Activated naive CD8-positive, alpha-beta T cell treated with anti-CD3 and anti-CD28 coated beads, Interleukin-2, amount 10 ng/mL, durations not matched to agents 7 days and 5 days (primary cell): ENCODE measurements at regions not wholly inside any gene's neighbourhood (a gene's known extent, or its start where the extent isn't known, plus 50 kb on each side); places are given as distances from the start of the nearest gene placed in this dataset.
A peak's percentile ranks its signal among the peaks of the same experiment; 100 is the strongest.

ENCODE experiments used
- ATAC-seq: fragments of 150-1000 bp; cut with Tn5 transposase; one replicate; pipeline ENCODE4 v1.10.0; 2021; ENCODE audit warnings: low read depth, moderate library complexity
- POLR2A ChIA-PET: fragments of 350-600 bp; sonication (Branson Sonifier 250); formaldehyde crosslinking; loops from one replicate; lab custom pipeline; 2021; ENCODE audit warnings: antibody characterized with exemption; lab: Charles Lee
- DNase-seq: peaks from one replicate; pipeline ENCODE4 v3.0.0; 2021
- H3K27ac Mint-ChIP-seq: one replicate; pipeline ENCODE4 v1.8.0; 2022; ENCODE audit warnings: mild to moderate bottlenecking, mixed read lengths
- H3K27me3 Mint-ChIP-seq: one replicate; pipeline ENCODE4 v1.8.0; 2022; ENCODE audit warnings: mild to moderate bottlenecking, moderate library complexity, mixed read lengths
- H3K36me3 Mint-ChIP-seq: one replicate; pipeline ENCODE4 v1.8.0; 2021; ENCODE audit warnings: mild to moderate bottlenecking, mixed read lengths
- H3K4me1 Mint-ChIP-seq: one replicate; pipeline ENCODE4 v1.8.0; 2021; ENCODE audit warnings: mixed read lengths
- H3K4me3 Mint-ChIP-seq: one replicate; pipeline ENCODE4 v1.8.0; 2022; ENCODE audit warnings: mild to moderate bottlenecking, moderate library complexity, mixed read lengths
- H3K9me3 Mint-ChIP-seq: one replicate; pipeline ENCODE4 v1.8.0; 2021; ENCODE audit warnings: mixed read lengths

GRCh38 chr11:19661827-19662226 is 50.8 kb upstream of the NAV2 start:
- ATAC-seq (no peak), DNase-seq (no peak)
- POLR2A ChIA-PET: no interaction called here
- no peaks in the 10 kb centered on the region for H3K36me3 Mint-ChIP-seq
- H3K4me3 Mint-ChIP-seq: no peak overlapping the region
- H3K27me3 Mint-ChIP-seq: peaks cover 8% of the 10 kb centered on the region
- no peak overlapping the region for H3K27ac Mint-ChIP-seq
- peaks cover 8% of the 10 kb centered on the region for H3K4me1 Mint-ChIP-seq
- no peaks in the 10 kb centered on the region for H3K9me3 Mint-ChIP-seq

DNA sequence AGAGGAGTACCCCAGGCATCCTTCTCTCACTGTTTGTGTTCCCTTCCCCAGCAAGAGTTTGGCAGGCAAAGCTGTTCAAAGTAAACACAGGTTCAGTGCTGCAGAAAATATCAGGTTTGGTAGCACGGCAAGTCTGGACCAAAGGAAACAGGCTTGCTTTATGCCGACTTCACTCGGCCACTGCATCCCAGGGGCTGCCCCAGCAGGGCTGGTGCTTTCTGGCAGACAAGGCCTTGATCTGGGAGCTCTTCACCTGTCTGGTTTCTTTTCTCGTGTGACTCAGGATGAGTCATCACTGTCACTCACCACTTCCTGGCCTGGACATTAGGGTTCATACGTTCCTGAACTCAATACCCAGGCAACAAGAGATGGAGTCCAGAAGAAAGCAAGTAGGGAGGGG is 52.6 kb upstream of the NAV2 start:
- H3K4me3 Mint-ChIP-seq: no peak overlapping the region
- H3K36me3 Mint-ChIP-seq: no peaks in the 10 kb centered on the region
- H3K4me1 Mint-ChIP-seq: peaks cover 8% of the 10 kb centered on the region
- H3K27ac Mint-ChIP-seq: no peak overlapping the region
- peak; percentile 47 for ATAC-seq
- H3K9me3 Mint-ChIP-seq: no peaks in the 10 kb centered on the region
- DNase-seq: no peak
- H3K27me3 Mint-ChIP-seq: peaks cover 5% of the 10 kb centered on the region
- POLR2A ChIA-PET: no interaction called here

DNA sequence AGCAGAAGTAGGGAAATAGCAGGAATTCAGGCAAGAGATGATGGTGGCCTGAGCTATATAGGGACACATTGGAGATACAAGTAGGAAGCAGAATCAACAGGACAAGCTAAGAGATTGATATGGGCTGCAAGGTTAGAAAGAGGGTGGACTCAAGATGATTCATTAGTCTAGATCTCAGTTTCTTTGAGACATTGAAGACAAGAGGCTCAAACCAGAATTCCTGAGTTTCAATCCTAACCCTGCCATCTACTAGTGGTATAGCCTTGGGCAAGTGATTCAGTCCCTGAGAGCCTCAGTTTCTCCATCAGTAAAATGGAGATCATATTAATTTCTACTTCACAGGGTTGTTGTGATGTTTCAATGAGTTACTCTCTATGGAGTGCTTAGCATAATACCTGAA is 53.1 kb upstream of the NAV2 start:
- H3K27me3 Mint-ChIP-seq: peaks cover 5% of the 10 kb centered on the region
- no peaks in the 10 kb centered on the region for H3K36me3 Mint-ChIP-seq
- no peaks in the 10 kb centered on the region for H3K9me3 Mint-ChIP-seq
- POLR2A ChIA-PET: no interaction called here
- peaks cover 5% of the 10 kb centered on the region for H3K4me1 Mint-ChIP-seq
- DNase-seq: no peak
- H3K27ac Mint-ChIP-seq: peak overlapping the region; percentile 27
- no peak for ATAC-seq
- H3K4me3 Mint-ChIP-seq: no peak overlapping the region

GRCh38 chr11:19658344-19658743 is 54.3 kb upstream of the NAV2 start:
- DNase-seq (no peak), ATAC-seq (no peak)
- Mint-ChIP-seq H3K36me3 (no peaks in the 10 kb centered on the region), H3K4me3 (no peak overlapping the region), H3K4me1 (peaks cover 5% of the 10 kb centered on the region), H3K9me3 (no peaks in the 10 kb centered on the region), H3K27me3 (peaks cover 5% of the 10 kb centered on the region), H3K27ac (no peak overlapping the region)
- POLR2A ChIA-PET: no interaction called here

DNA sequence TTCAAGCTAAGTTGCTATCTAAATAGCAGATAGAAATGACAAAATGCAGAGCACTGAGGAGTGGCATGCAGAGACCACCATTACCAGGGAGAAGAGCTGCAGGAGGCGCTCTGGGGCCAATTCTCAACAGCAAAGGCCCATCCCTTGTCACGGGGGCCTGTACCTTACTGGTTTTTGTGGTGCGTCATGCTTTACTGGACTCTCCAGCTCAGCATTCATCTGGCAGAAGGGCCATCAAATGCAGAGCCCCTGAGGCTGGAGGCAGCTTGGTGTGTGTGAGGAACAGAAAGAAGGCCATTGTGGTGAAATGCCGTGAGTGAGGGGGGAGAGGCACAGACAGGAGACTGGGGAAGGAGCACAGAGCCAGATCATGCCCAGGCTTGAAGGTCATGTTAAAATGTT is 56.5 kb upstream of the NAV2 start:
- Mint-ChIP-seq H3K9me3 (no peaks in the 10 kb centered on the region), H3K27me3 (peaks cover 5% of the 10 kb centered on the region), H3K36me3 (no peaks in the 10 kb centered on the region), H3K4me1 (peaks cover 5% of the 10 kb centered on the region), H3K27ac (no peak overlapping the region), H3K4me3 (no peak overlapping the region)
- no peak for ATAC-seq
- POLR2A ChIA-PET: no interaction called here
- no peak for DNase-seq

DNA sequence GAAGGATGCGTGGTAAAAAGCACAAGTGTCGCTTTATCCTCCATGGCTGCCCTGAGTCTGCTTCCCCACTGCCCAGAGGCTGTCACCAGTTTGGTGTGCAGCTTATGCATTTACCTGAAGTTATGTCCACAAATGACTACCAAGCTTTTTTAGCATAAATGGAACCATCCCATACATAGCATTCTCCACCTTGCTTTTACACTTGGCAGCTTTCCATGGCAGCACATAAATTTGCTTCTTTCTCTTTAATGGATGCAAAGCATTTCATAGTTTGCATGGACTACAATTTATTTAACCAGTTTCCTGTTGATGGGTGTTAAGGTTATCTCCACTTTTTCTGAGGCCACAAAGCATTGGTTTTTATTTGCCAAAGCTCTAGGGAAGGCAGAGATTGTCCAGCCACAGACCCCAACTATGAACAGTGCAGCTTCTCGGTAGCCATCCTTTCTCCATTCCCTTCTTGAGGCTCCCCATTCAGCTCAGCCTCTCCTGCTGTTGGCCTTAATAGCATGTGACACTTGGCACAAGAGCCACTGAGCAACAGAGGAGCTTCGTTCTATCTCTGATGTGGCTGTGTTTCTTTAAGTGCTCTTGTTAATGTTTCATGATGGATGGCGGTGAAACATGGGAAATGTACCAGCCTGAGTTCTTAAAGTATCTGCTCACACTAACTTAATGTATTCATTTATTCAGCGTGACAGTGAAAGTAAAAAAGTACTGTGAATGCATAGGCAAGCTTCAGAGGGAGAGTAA is 59.8 kb upstream of the NAV2 start:
- POLR2A ChIA-PET: no interaction called here
- no peak for DNase-seq
- Mint-ChIP-seq H3K4me3 (no peak overlapping the region), H3K36me3 (no peaks in the 10 kb centered on the region), H3K9me3 (no peaks in the 10 kb centered on the region), H3K27ac (no peak overlapping the region), H3K27me3 (peaks cover 3% of the 10 kb centered on the region), H3K4me1 (no peaks in the 10 kb centered on the region)
- no peak for ATAC-seq

DNA sequence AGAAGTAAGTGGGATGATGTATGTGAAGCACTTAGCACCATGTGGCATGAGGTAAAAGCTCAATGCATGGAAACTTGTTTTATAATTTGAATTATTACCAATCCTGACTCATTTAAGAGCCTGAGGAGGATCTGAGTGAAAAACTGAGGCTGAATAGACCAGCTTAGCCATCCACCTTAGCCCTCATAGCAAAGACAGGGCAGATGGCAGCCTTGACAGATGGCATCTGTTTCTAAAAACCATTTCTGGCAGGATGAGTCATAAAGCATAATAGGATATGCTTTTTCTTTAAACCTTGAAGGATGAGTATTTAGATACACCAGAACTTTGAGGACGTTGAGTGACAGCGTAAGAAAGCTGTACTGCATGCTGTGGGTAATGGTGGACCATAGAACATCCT is 61.0 kb upstream of the NAV2 start:
- ATAC-seq (no peak), DNase-seq (no peak)
- no peak overlapping the region for H3K27ac Mint-ChIP-seq
- H3K36me3 Mint-ChIP-seq: no peaks in the 10 kb centered on the region
- no peaks in the 10 kb centered on the region for H3K27me3 Mint-ChIP-seq
- no peak overlapping the region for H3K4me3 Mint-ChIP-seq
- POLR2A ChIA-PET: no interaction called here
- H3K9me3 Mint-ChIP-seq: no peaks in the 10 kb centered on the region
- no peaks in the 10 kb centered on the region for H3K4me1 Mint-ChIP-seq

DNA sequence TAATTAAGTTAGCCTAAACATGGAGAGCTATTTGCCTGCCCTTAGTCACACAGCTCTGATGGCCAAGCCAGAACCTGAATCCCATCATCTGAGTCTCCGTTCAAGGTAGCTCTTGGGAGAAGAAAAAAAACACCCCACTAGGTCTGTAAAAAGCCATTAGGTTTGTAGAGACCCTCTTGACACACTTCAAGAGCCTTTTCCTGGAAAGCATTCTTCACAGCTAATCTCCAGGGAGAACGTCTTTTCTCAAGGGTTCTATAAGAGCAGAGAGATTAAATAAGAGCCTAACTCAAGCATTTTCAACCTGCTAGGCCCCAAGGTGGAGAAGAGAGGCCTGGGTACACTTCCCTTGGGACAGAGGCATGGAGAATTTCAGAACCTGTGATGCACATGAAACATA is 61.6 kb upstream of the NAV2 start:
- no peak overlapping the region for H3K4me3 Mint-ChIP-seq
- H3K27ac Mint-ChIP-seq: no peak overlapping the region
- POLR2A ChIA-PET: no interaction called here
- H3K9me3 Mint-ChIP-seq: no peaks in the 10 kb centered on the region
- H3K4me1 Mint-ChIP-seq: no peaks in the 10 kb centered on the region
- H3K36me3 Mint-ChIP-seq: no peaks in the 10 kb centered on the region
- no peaks in the 10 kb centered on the region for H3K27me3 Mint-ChIP-seq
- no peak for ATAC-seq
- no peak for DNase-seq

DNA sequence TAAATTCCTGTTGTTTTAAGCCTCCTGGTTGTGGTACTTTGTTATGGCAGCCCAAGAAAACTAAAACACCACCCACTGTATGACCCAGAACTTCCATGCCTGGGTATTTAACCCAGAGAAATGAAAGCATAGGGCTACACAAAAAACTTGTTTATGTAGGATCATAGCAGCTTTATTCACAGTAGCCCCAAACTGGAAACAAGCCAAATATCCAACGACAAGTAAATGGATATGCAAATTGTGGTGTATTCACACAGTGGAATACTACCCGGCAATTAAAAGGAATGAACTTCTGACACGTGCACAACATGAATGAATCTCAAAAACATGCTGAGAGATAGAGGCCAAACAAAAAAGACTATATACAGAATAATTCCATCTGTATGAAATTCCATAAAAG is 62.2 kb upstream of the NAV2 start:
- DNase-seq (no peak), ATAC-seq (no peak)
- no peaks in the 10 kb centered on the region for H3K9me3 Mint-ChIP-seq
- H3K4me3 Mint-ChIP-seq: no peak overlapping the region
- no peak overlapping the region for H3K27ac Mint-ChIP-seq
- POLR2A ChIA-PET: no interaction called here
- H3K27me3 Mint-ChIP-seq: no peaks in the 10 kb centered on the region
- no peaks in the 10 kb centered on the region for H3K36me3 Mint-ChIP-seq
- no peaks in the 10 kb centered on the region for H3K4me1 Mint-ChIP-seq

DNA sequence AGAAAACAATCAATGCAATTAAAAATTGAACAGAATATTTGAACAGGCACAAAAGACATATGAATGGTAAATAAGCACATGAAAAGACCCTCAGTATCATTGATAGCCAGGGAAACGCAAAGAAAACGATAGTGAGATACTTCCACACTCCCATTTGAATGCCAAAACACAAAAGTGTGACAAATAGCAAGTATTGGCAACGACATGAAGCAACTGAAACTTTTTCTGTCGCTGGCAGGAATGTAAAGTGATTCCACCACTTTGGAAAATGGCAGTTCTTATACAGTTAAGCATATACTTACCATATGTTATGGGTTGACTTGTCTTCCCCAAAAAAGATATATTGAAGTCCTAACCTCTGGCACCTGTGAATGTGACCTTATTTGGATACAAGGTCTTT is 62.9 kb upstream of the NAV2 start:
- ATAC-seq: no peak
- no peaks in the 10 kb centered on the region for H3K4me1 Mint-ChIP-seq
- H3K27me3 Mint-ChIP-seq: no peaks in the 10 kb centered on the region
- no peak for DNase-seq
- POLR2A ChIA-PET: no interaction called here
- no peak overlapping the region for H3K4me3 Mint-ChIP-seq
- H3K9me3 Mint-ChIP-seq: no peaks in the 10 kb centered on the region
- H3K27ac Mint-ChIP-seq: no peak overlapping the region
- H3K36me3 Mint-ChIP-seq: no peaks in the 10 kb centered on the region

DNA sequence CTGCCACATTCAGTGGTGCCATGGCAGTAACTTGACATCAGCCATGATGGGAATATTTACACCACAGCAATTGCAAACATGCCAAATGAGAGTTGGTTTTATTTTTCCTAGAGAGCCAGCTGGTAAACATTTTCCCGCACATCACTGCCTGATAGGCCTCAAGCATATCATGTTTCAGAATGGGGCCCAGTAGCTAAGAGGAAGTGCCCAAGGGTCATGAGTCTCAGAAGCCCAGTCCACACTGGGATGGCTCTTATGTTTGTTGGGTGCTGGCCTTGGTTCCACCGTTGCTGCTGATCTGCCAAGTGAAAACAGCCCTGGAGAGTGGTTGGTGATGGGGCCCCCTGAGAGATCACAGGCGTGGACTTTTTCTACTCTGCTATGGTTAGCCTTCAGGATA is 64.3 kb upstream of the NAV2 start:
- H3K27me3 Mint-ChIP-seq: no peaks in the 10 kb centered on the region
- no peak overlapping the region for H3K4me3 Mint-ChIP-seq
- no peaks in the 10 kb centered on the region for H3K9me3 Mint-ChIP-seq
- POLR2A ChIA-PET: no interaction called here
- H3K4me1 Mint-ChIP-seq: no peaks in the 10 kb centered on the region
- DNase-seq: no peak
- no peak for ATAC-seq
- H3K27ac Mint-ChIP-seq: no peak overlapping the region
- H3K36me3 Mint-ChIP-seq: no peaks in the 10 kb centered on the region

GRCh38 chr11:19647816-19648215 is 64.8 kb upstream of the NAV2 start:
- no peaks in the 10 kb centered on the region for H3K36me3 Mint-ChIP-seq
- no peaks in the 10 kb centered on the region for H3K4me1 Mint-ChIP-seq
- no peak for DNase-seq
- no peaks in the 10 kb centered on the region for H3K9me3 Mint-ChIP-seq
- POLR2A ChIA-PET: no interaction called here
- H3K27me3 Mint-ChIP-seq: no peaks in the 10 kb centered on the region
- no peak overlapping the region for H3K4me3 Mint-ChIP-seq
- no peak overlapping the region for H3K27ac Mint-ChIP-seq
- no peak for ATAC-seq

DNA sequence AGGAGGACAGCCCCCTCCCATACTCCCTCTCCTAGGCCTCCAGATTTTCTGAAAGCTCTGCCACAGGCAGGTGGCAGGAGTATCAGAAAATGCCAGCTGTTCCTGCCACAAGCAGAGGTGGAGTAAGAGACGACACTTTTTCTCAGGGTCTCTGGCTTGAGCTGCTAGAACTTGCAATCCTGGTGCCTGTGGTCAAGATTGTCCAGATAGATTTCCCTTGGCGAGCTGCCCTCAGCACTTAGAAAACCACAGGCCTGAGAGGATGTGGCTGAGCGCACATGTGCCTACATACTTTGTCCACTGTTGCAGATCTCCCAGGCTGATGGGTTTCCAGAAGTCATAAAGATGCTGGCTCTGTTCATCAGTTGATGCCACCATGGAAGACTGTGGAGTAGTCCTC is 65.7 kb upstream of the NAV2 start:
- no peak for DNase-seq
- POLR2A ChIA-PET: no interaction called here
- Mint-ChIP-seq H3K4me1 (no peaks in the 10 kb centered on the region), H3K36me3 (no peaks in the 10 kb centered on the region), H3K27ac (no peak overlapping the region), H3K9me3 (no peaks in the 10 kb centered on the region), H3K4me3 (no peak overlapping the region), H3K27me3 (no peaks in the 10 kb centered on the region)
- no peak for ATAC-seq

- POLR2A ChIA-PET: no interaction called here
Measured at GRCh38 chr11:19646308-19646707, 66.3 kb upstream of the NAV2 start.

GRCh38 chr11:19644316-19644715 is 68.3 kb upstream of the NAV2 start:
- H3K4me3 Mint-ChIP-seq: no peak overlapping the region

More at GRCh38 chr11:19646308-19646707, 66.3 kb upstream of the NAV2 start:
- Mint-ChIP-seq H3K27me3 (peaks cover 2% of the 10 kb centered on the region), H3K9me3 (no peaks in the 10 kb centered on the region), H3K4me1 (no peaks in the 10 kb centered on the region), H3K36me3 (no peaks in the 10 kb centered on the region), H3K4me3 (no peak overlapping the region), H3K27ac (no peak overlapping the region)
- no peak for ATAC-seq
- no peak for DNase-seq

More at GRCh38 chr11:19644316-19644715, 68.3 kb upstream of the NAV2 start:
- Mint-ChIP-seq H3K9me3 (no peaks in the 10 kb centered on the region), H3K4me1 (no peaks in the 10 kb centered on the region), H3K36me3 (no peaks in the 10 kb centered on the region), H3K27me3 (peaks cover 2% of the 10 kb centered on the region), H3K27ac (no peak overlapping the region)
- ATAC-seq (no peak), DNase-seq (no peak)
- POLR2A ChIA-PET: no interaction called here
